ENCODE measurements at regions not wholly inside any gene's neighbourhood (a gene's known extent, or its start where the extent isn't known, plus 50 kb on each side); places are given as distances from the start of the nearest gene placed in this dataset.
"Not testable (repeated sequence)": the region's sequence is repeated elsewhere in the genome, so short reads cannot be mapped to it uniquely, and the experiment has no call there.

- DNase-seq (ENCODE audit: low read depth in 3 of 3): no peak
These were observed 124.3 kb upstream of the SPRED1 start for GRCh38 chr15:38128341-38128781.

GRCh38 chr15:38128921-38129320, 123.7 kb upstream of the SPRED1 start:
- no peak for DNase-seq (ENCODE audit: low read depth in 3 of 3)

- peak in 1 of 3 experiments; percentile 1 for DNase-seq (ENCODE audit: low read depth in 3 of 3)
These were observed 123.0 kb upstream of the SPRED1 start for GRCh38 chr15:38129531-38130204.

- DNase-seq (ENCODE audit: low read depth in 3 of 3): no peak
These were observed 122.5 kb upstream of the SPRED1 start for GRCh38 chr15:38130205-38130567.

GRCh38 chr15:38130740-38131498, 121.7 kb upstream of the SPRED1 start:
- no peak for DNase-seq (ENCODE audit: low read depth in 3 of 3)

GRCh38 chr15:38134252-38134651, 118.4 kb upstream of the SPRED1 start:
- DNase-seq (ENCODE audit: low read depth in 3 of 3): no peak

- not testable (repeated sequence) for DNase-seq (ENCODE audit: low read depth in 3 of 3)
These were observed 110.4 kb upstream of the SPRED1 start for GRCh38 chr15:38142195-38142594.

GRCh38 chr15:38144921-38145320, 107.7 kb upstream of the SPRED1 start:
- no peak for DNase-seq (ENCODE audit: low read depth in 3 of 3)

GRCh38 chr15:38145651-38146111, 107.0 kb upstream of the SPRED1 start:
- DNase-seq (ENCODE audit: low read depth in 3 of 3): no peak

GRCh38 chr15:38147246-38147645, 105.4 kb upstream of the SPRED1 start:
- no peak for DNase-seq (ENCODE audit: low read depth in 3 of 3)

- no peak for DNase-seq (ENCODE audit: low read depth in 3 of 3)
These were observed 104.2 kb upstream of the SPRED1 start for GRCh38 chr15:38148471-38148870.

- DNase-seq (ENCODE audit: low read depth in 3 of 3): no peak
These were observed 103.3 kb upstream of the SPRED1 start for GRCh38 chr15:38149315-38149714.

- DNase-seq (ENCODE audit: low read depth in 3 of 3): no peak
These were observed 102.5 kb upstream of the SPRED1 start for GRCh38 chr15:38150148-38150547.

GRCh38 chr15:38150794-38151193, 101.8 kb upstream of the SPRED1 start:
- no peak for DNase-seq (ENCODE audit: low read depth in 3 of 3)

GRCh38 chr15:38153781-38154180, 98.9 kb upstream of the SPRED1 start:
- DNase-seq (ENCODE audit: low read depth in 3 of 3): no peak

- DNase-seq (ENCODE audit: low read depth in 3 of 3): no peak
These were observed 98.4 kb upstream of the SPRED1 start for GRCh38 chr15:38154255-38154654.

- no peak for DNase-seq (ENCODE audit: low read depth in 3 of 3)
These were observed 97.8 kb upstream of the SPRED1 start for GRCh38 chr15:38154837-38155236.

GRCh38 chr15:38163658-38164057, 89.0 kb upstream of the SPRED1 start:
- DNase-seq (ENCODE audit: low read depth in 3 of 3): no peak

- no peak for DNase-seq (ENCODE audit: low read depth in 3 of 3)
These were observed 88.6 kb upstream of the SPRED1 start for GRCh38 chr15:38164061-38164460.

- DNase-seq (ENCODE audit: low read depth in 3 of 3): no peak
These were observed 88.1 kb upstream of the SPRED1 start for GRCh38 chr15:38164507-38164906.

- DNase-seq (ENCODE audit: low read depth in 3 of 3): no peak
These were observed 84.1 kb upstream of the SPRED1 start for GRCh38 chr15:38168467-38169070.

- DNase-seq (ENCODE audit: low read depth in 3 of 3): no peak
These were observed 80.7 kb upstream of the SPRED1 start for GRCh38 chr15:38171973-38172372.

GRCh38 chr15:38174691-38175090, 77.9 kb upstream of the SPRED1 start:
- DNase-seq (ENCODE audit: low read depth in 3 of 3): no peak

All from stimulated activated CD4-positive, alpha-beta T cell treated with anti-CD3 and anti-CD28 coated beads, TNF-alpha, amount 100 ng/mL, for 24 hours (primary cell).